ENCODE measurements at regions not wholly inside any gene's neighbourhood (a gene's known extent, or its start where the extent isn't known, plus 50 kb on each side); places are given as distances from the start of the nearest gene placed in this dataset.

DNA sequence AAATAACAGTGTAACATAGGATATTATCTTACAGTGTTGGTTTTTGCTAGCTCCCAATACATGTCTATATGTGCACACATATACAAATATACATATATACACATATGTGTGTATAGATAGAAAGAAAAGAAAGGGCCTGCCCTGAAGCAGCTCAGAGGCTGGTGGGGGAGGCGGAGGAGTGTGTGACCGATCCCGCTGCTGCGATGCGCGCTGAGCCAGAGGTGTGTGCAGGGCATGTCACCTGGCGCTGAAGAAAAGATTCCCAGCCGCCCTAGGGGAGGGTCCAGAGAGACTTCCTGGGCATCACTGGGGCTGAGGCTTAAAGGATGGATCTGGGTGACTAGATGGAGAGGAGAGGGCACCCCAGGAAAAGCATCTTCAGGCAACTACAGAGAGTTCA lies 110.2 kb downstream of the FAM50B start:
- TF ChIP-seq POLR2A (IDR thresholded peaks at IDR 0.05) = no peak
- TF ChIP-seq, protein P1, sequence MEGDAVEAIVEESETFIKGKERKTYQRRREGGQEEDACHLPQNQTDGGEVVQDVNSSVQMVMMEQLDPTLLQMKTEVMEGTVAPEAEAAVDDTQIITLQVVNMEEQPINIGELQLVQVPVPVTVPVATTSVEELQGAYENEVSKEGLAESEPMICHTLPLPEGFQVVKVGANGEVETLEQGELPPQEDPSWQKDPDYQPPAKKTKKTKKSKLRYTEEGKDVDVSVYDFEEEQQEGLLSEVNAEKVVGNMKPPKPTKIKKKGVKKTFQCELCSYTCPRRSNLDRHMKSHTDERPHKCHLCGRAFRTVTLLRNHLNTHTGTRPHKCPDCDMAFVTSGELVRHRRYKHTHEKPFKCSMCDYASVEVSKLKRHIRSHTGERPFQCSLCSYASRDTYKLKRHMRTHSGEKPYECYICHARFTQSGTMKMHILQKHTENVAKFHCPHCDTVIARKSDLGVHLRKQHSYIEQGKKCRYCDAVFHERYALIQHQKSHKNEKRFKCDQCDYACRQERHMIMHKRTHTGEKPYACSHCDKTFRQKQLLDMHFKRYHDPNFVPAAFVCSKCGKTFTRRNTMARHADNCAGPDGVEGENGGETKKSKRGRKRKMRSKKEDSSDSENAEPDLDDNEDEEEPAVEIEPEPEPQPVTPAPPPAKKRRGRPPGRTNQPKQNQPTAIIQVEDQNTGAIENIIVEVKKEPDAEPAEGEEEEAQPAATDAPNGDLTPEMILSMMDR (IDR thresholded peaks at IDR 0.05 in 4 of 5, conservative IDR thresholded peaks at IDR 0.05 in 1 of 5) = no peak
